Central memory CD8-positive, alpha-beta T cell (primary cell): ENCODE measurements at regions not wholly inside any gene's neighbourhood (a gene's known extent, or its start where the extent isn't known, plus 50 kb on each side); places are given as distances from the start of the nearest gene placed in this dataset.

Source experiments
- ATAC-seq: fragments of 150-1000 bp; cut with Tn5 transposase; replicated peaks from 2 replicates; pipeline ENCODE4 v1.10.0; 2022; ENCODE audit warnings: mild to moderate bottlenecking, moderate FRiP score, moderate number of reproducible peaks; ENCODE audit not compliant: poor library complexity, severe bottlenecking; ENCODE audit errors: extremely low read depth
- DNase-seq, 2 donors: peaks; one replicate each; pipeline ENCODE4 v3.0.0; 2021; ENCODE audit warnings: low spot score in 2 of 2
- H3K27ac Mint-ChIP-seq: one replicate; pipeline ENCODE4 v1.8.0; 2022; ENCODE audit warnings: low read depth, mild to moderate bottlenecking, moderate library complexity, mixed read lengths
- H3K27me3 Mint-ChIP-seq: one replicate; pipeline ENCODE4 v1.8.0; 2022; ENCODE audit warnings: mixed read lengths
- H3K36me3 Mint-ChIP-seq: one replicate; pipeline ENCODE4 v1.8.0; 2022; ENCODE audit warnings: mild to moderate bottlenecking, moderate library complexity, mixed read lengths; ENCODE audit not compliant: insufficient read depth
- H3K4me1 Mint-ChIP-seq: one replicate; pipeline ENCODE4 v1.8.0; 2022; ENCODE audit warnings: mixed read lengths
- H3K4me3 Mint-ChIP-seq: one replicate; pipeline ENCODE4 v1.8.0; 2022; ENCODE audit warnings: mild to moderate bottlenecking, moderate library complexity, mixed read lengths
- H3K9me3 Mint-ChIP-seq: one replicate; pipeline ENCODE4 v1.8.0; 2022; ENCODE audit warnings: mixed read lengths

GRCh38 chr1:4411862-4412261, 242.5 kb upstream of the AJAP1 start:
- H3K4me3 Mint-ChIP-seq: no peak overlapping the region
- ATAC-seq: no peak
- no peak for DNase-seq
- H3K9me3 Mint-ChIP-seq: peaks cover 8% of the 10 kb centered on the region
- peaks cover 33% of the 10 kb centered on the region for H3K27me3 Mint-ChIP-seq
- no peaks in the 10 kb centered on the region for H3K4me1 Mint-ChIP-seq
- H3K36me3 Mint-ChIP-seq: no peaks in the 10 kb centered on the region
- no peak overlapping the region for H3K27ac Mint-ChIP-seq

DNA sequence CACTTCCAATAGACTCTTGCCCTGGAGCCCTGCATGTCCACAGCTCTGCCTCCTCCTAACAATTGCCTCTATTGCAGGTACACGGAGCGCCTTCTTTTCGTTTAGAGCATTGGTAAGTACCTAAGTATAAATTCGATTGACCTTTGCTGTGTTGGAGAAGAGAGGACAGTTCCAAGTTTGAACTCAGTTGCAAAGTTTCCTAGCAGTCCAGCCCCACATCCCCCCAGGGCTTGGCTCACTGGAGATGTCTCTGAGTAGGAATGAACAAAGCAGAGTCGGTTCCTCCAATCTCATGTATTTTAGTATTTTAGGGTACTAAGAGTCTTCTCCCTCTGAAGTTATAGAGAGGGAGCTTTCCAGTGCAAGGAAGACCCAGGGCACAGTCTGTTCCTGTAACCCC, 238.9 kb upstream of the AJAP1 start:
- Mint-ChIP-seq H3K4me3 (no peak overlapping the region), H3K36me3 (no peaks in the 10 kb centered on the region), H3K27me3 (peaks cover 60% of the 10 kb centered on the region), H3K9me3 (peaks cover 14% of the 10 kb centered on the region), H3K27ac (no peak overlapping the region), H3K4me1 (no peaks in the 10 kb centered on the region)
- DNase-seq (no peak), ATAC-seq (no peak)

DNA sequence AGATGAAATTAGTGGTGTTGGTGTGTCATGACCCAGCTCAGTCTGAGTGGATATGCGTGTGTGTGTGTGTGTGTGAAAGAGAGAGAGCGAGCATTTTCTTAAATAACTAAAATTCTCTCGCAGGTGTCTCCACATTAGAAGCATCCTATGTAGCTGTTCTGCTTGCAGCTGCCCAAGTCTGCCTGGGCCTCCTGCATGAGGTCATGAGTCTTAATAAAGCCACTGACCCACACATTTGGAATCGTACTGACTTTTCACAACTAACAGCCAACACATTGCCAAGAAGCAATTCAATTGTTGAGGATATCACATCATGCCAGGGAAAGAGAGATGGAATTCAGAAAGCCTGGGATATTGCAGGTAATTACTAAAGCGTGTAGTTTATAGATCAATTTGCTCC, 238.2 kb upstream of the AJAP1 start:
- DNase-seq (no peak), ATAC-seq (no peak)
- Mint-ChIP-seq H3K27me3 (peaks cover 60% of the 10 kb centered on the region), H3K4me1 (no peaks in the 10 kb centered on the region), H3K9me3 (peaks cover 14% of the 10 kb centered on the region), H3K36me3 (no peaks in the 10 kb centered on the region), H3K27ac (no peak overlapping the region), H3K4me3 (no peak overlapping the region)

- Mint-ChIP-seq H3K9me3 (peaks cover 14% of the 10 kb centered on the region), H3K4me3 (no peak overlapping the region), H3K27me3 (peaks cover 59% of the 10 kb centered on the region), H3K4me1 (no peaks in the 10 kb centered on the region), H3K27ac (no peak overlapping the region), H3K36me3 (no peaks in the 10 kb centered on the region)
- ATAC-seq (no peak), DNase-seq (no peak)
Measured at GRCh38 chr1:4418021-4418420, 236.4 kb upstream of the AJAP1 start.

DNA sequence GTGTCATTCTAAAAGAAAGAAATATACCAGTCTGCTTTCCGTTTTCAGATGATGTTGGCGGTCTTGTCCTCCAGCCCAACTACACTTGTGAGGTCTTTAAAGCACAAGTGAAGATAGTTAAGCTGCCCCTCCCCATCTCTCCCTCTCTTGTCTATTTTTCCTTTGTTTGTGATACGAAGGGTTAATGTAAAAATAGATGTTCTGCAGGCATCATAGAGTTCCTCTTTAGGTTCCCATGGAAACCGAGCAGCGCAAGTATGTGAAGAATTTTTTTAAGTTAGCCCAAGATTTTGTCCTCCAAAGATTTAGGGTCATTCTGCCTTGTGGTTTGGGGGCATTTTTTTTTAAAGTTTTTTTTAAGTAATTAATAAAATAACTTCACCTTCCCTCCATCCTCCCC, 232.4 kb upstream of the AJAP1 start:
- Mint-ChIP-seq H3K27me3 (peaks cover 47% of the 10 kb centered on the region), H3K9me3 (peaks cover 6% of the 10 kb centered on the region), H3K4me1 (no peaks in the 10 kb centered on the region), H3K4me3 (no peak overlapping the region), H3K27ac (no peak overlapping the region), H3K36me3 (no peaks in the 10 kb centered on the region)
- DNase-seq (no peak), ATAC-seq (no peak)

DNA sequence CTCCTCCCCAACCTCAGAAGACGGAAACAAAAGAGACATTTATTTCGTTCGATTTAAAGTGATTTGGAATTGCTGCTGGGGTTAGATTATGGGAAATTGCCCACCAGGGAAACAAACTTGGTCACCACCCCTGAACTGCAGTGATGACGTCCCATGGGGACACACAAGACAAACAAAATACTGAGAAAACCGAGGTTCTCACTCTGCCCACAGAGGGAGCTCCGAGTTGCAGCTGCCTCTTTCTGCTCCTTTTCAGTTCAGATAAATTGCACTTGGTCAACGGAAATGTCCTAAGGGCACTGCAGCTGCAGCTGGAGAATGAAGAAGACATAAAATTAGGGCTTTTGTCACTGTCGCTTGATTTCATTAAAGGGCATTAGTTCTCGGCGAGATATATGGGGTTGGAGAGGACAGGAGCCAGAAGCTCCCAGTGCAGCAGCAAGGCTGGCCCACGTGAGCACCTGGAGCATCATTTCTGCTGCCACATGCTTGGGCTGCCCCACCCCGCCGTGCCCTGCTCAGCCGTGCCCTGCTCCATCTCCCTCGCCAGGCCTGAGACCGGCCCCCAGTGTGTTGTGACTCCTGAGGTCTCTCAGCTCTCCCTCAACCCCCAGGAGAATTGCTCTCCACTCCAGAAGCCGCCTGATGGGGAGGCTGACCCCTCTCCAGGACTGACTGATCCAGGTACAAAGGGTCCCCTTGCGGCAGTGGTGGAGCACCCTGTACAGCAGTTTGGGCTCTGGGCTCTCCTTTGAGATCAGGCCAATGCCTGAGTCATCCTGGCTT, 231.7 kb upstream of the AJAP1 start:
- ATAC-seq: no peak
- Mint-ChIP-seq H3K4me1 (no peaks in the 10 kb centered on the region), H3K4me3 (no peak overlapping the region), H3K9me3 (peaks cover 6% of the 10 kb centered on the region), H3K36me3 (no peaks in the 10 kb centered on the region), H3K27me3 (peaks cover 42% of the 10 kb centered on the region), H3K27ac (no peak overlapping the region)
- DNase-seq: no peak

DNA sequence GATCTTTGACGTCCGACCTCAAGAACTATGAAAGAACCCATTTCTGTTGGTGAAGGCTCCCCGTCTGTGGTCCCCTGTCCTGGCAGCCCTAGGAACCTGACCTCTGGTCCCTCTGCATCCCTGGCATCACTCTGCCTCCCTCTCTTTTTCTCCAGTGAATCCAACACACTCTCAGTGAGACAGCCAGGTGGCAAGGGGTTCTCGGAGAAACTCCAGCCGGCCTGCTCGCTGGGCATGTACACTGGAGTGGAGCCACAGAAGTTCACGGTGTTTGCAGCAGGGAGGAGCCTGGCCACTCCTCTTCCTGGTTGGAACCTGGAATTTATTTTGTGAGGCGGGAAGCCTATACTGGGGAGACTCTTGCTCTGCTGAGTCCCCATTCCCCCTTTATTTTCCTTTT, 230.2 kb upstream of the AJAP1 start:
- Mint-ChIP-seq H3K4me1 (no peaks in the 10 kb centered on the region), H3K27ac (no peak overlapping the region), H3K9me3 (peaks cover 6% of the 10 kb centered on the region), H3K4me3 (no peak overlapping the region), H3K36me3 (no peaks in the 10 kb centered on the region), H3K27me3 (peaks cover 29% of the 10 kb centered on the region)
- no peak for DNase-seq
- no peak for ATAC-seq

GRCh38 chr1:4424766-4425165, 229.6 kb upstream of the AJAP1 start:
- no peak for ATAC-seq
- Mint-ChIP-seq H3K4me3 (no peak overlapping the region), H3K27ac (no peak overlapping the region), H3K4me1 (no peaks in the 10 kb centered on the region), H3K27me3 (peaks cover 29% of the 10 kb centered on the region), H3K9me3 (peaks cover 2% of the 10 kb centered on the region), H3K36me3 (no peaks in the 10 kb centered on the region)
- no peak for DNase-seq

- no peaks in the 10 kb centered on the region for H3K36me3 Mint-ChIP-seq
- H3K4me1 Mint-ChIP-seq: no peaks in the 10 kb centered on the region
- H3K4me3 Mint-ChIP-seq: no peak overlapping the region
- H3K27me3 Mint-ChIP-seq: peaks cover 18% of the 10 kb centered on the region
- no peaks in the 10 kb centered on the region for H3K9me3 Mint-ChIP-seq
- no peak for ATAC-seq
- no peak overlapping the region for H3K27ac Mint-ChIP-seq
- DNase-seq: no peak
Measured at GRCh38 chr1:4425892-4426291, 228.5 kb upstream of the AJAP1 start.

GRCh38 chr1:4428711-4429110, 225.7 kb upstream of the AJAP1 start:
- no peak for DNase-seq
- H3K4me1 Mint-ChIP-seq: no peaks in the 10 kb centered on the region
- H3K27me3 Mint-ChIP-seq: peaks cover 7% of the 10 kb centered on the region
- no peak overlapping the region for H3K27ac Mint-ChIP-seq
- no peaks in the 10 kb centered on the region for H3K9me3 Mint-ChIP-seq
- ATAC-seq: no peak
- H3K4me3 Mint-ChIP-seq: no peak overlapping the region
- no peaks in the 10 kb centered on the region for H3K36me3 Mint-ChIP-seq

DNA sequence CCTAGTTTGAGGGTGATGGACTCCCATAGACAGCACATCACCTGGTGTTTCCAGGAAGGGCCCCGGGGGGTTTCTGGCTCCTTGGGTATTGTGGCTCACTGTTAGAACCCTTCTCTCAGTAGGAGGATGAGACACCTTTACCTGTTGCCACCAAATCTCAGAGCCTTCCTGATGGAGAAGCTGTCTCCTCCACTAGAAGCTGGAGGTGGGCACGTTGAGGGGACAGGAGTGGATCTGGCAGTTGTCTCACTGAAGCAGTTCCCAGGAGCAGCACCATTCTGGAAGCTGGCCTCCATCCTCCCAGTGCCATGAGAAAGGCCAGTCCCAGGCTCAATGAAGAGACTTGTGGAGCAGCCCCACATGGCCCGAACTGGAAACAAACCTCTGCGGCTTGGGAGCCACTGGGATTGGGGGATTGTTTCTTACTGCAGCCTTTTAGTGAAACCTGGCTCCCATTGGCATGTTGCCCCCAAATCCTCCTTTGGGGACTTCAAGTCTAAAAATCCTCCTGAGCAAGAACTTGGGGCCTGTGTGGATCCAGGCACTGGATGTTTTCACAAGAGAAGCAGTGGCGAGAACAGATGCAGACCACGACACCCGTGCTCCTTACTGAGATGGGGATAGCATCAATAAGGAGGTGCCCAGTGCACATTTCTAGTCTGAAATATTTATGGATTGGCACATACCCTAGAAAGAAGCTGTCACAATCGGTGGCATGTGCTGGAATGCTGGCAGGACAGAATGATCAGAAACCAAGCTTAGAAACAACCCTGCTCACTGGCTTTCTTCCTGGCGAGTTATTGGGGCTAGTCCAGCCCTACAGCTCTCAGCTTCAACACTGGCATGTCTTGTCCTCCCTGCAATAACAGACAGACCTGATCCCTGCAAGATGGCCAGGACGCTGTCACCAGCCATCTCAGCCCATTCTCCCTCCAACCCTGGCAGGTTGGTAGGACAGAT, 223.7 kb upstream of the AJAP1 start:
- no peak overlapping the region for H3K4me3 Mint-ChIP-seq
- no peak for DNase-seq
- no peak for ATAC-seq
- H3K27me3 Mint-ChIP-seq: peaks cover 15% of the 10 kb centered on the region
- no peak overlapping the region for H3K27ac Mint-ChIP-seq
- no peaks in the 10 kb centered on the region for H3K36me3 Mint-ChIP-seq
- no peaks in the 10 kb centered on the region for H3K9me3 Mint-ChIP-seq
- H3K4me1 Mint-ChIP-seq: no peaks in the 10 kb centered on the region

DNA sequence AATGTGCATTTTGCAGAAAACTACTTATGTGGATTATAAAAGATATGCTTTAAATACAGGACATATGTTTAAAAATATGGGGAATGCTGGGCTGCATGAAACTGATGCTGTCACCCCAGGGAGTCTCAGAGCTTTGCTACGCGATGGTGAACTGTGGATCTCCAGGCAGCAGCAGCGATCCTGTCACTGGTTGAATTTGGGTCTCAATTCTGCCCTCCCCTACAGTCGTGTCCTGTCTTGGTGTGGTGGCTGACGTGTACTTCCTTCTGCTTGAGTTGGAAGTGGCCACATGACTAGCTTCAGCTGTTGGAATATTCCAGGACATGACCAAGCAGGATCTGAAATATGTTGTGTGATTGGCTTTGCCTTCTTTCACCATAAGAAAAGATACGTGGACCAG, 222.9 kb upstream of the AJAP1 start:
- Mint-ChIP-seq H3K36me3 (no peaks in the 10 kb centered on the region), H3K4me3 (no peak overlapping the region), H3K9me3 (no peaks in the 10 kb centered on the region), H3K27me3 (peaks cover 19% of the 10 kb centered on the region), H3K27ac (no peak overlapping the region), H3K4me1 (no peaks in the 10 kb centered on the region)
- DNase-seq: no peak
- no peak for ATAC-seq

GRCh38 chr1:4433075-4433474, 221.3 kb upstream of the AJAP1 start:
- Mint-ChIP-seq H3K4me1 (no peaks in the 10 kb centered on the region), H3K27ac (no peak overlapping the region), H3K9me3 (peaks cover 4% of the 10 kb centered on the region), H3K4me3 (no peak overlapping the region), H3K27me3 (peaks cover 25% of the 10 kb centered on the region), H3K36me3 (no peaks in the 10 kb centered on the region)
- no peak for DNase-seq
- ATAC-seq: no peak
